ENCODE measurements at regions not wholly inside any gene's neighbourhood (a gene's known extent, or its start where the extent isn't known, plus 50 kb on each side); places are given as distances from the start of the nearest gene placed in this dataset.

DNA sequence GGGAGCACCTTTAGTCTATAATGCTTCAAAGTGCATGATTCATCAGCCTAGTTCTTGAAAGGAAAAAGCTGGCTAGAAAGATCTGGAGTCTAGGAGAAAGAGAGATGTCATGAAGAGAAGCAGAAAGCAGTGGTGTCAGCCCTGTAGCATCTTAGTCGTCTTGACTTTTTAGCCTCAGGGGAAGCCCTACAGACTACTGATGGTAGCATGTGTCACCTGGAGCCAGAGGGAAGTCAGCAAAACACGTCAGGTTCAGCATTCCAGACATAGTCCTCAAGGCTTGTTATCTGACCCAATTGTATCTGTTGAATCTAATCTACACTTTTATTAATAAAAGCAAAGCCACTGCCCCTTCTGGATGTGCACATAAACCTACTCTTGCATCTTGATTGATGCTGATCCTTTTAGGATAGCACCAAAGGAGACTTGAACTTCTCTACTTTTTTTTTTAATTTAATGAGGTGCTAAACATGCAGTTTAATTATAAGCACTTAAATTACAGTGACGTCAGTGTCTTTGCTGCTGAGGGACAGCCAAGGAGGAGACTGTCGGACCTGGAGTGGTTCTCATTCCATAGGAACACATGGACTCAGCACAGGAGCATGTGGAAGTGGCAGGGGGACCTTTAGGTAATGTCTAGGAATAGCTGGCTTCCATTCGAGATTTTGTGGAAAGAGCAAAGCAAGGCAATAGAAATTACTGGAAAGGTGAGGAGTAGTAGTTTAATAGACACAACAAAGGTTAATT, 525.5 kb upstream of the SGCG start:
- no peak for DNase-seq (ENCODE audit: low read depth)

DNA sequence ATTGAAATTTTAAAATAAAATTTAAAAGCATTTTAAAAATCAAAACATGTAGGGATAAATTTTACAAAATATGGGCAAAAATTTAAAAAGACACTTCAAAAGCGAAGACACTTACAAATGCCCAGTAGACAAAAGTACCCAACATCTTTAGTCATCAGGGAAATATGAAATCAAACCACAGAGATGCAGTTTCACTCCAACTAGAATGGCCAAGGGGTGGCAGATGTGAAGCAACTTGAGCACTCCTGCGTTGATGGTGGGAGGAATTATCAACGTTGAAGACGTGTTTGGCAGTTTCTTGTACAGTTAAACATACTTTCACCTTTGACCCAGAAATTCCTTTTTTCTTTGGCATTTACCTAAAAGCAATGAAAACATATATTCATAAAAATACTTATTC, 518.0 kb upstream of the SGCG start:
- no peak for DNase-seq (ENCODE audit: low read depth)

DNA sequence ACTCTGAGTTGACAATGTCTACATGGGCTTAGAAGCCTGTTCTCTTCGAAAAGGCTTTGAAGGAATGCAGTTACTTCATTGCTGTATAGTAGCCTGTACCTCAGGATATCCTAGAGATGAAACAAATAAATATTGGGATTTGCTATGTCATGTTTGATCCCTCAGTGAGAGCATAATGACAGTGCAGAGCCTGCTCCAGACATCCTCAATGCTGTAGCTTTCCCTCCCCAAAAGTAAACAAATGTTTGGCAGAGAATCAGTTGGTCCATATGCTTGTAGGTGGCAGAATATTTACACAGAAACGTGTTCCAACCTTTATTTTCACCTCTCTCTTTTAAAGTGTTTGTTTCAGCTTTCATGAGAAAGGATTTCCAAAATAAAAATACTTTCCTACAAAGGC, 515.3 kb upstream of the SGCG start:
- DNase-seq (ENCODE audit: low read depth) = no peak

DNA sequence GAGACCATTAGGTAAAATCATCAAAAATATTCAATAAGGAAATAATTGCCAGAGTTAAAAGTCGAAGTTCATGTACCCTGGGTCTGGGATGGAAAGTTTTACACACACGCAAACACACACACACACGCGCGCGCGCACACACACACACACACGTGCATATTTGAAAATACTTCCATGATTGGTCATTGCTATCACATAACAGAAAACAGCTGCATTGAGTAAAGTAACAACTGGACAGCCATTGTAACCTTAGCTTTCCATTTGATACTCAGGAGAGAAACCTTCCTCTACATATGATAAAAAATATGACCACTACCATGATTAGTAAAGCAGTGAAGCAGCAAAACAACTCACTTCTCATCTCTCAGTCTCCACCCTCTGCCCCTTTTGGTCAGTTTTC, 490.0 kb upstream of the SGCG start:
- DNase-seq (ENCODE audit: low read depth) = no peak

DNA sequence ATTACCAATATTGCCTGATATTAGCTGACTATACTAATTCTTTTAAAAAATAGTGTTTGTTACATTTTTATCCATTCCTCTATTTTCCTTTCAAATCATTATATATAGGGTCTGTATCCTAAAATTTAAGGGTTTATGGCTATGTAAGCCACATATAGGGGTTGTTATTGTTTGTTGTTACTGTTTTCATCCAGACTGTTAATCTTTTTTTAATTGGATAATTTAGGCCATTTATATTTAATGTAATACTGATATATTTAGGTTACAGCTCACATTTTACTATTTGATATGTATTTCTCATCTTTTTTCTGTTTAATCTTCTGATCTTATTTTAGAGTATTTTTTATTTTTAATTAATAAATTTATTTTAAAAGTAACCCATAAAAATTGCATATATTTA, 487.1 kb upstream of the SGCG start:
- DNase-seq (ENCODE audit: low read depth) = no peak

DNA sequence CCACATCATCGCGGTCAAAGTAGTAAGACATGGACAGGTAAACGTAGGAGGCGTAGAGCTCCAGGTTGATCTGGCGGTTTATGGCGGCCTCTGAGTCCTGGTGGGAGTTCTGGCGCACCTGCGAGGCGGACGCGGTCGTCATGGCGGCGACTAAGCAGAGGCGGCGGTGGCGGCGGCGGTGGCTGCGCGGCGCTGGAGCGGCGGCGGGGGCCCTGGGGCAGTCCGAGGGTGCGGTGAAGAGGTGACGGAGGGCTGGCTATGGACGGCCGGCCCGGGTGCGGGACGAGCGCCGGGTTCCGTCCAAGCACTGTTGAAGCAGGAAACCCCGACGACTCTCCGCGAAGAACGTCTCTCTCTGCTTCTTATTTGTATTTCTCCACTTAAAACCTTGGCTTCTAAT, 484.3 kb upstream of the SGCG start:
- DNase-seq (ENCODE audit: low read depth) = no peak

DNA sequence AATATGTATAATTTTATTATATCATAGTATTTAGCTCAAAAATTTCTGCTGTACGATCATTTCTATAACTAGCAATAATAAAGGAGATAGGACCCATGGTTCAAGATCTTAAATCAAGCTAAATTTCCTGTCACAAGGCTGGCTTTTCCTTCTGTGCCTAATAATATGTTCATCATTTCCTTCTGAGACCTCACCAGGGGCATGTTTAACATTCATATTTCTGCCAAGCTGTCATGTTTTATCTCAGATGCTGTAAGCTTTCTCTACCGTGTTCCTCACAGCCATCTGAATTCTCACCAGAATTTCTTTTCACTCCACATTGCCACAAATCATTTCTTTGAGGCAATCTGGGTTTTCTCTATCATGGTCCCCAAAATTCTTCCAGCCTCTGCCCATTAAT, 482.3 kb upstream of the SGCG start:
- no peak for DNase-seq (ENCODE audit: low read depth)

DNA sequence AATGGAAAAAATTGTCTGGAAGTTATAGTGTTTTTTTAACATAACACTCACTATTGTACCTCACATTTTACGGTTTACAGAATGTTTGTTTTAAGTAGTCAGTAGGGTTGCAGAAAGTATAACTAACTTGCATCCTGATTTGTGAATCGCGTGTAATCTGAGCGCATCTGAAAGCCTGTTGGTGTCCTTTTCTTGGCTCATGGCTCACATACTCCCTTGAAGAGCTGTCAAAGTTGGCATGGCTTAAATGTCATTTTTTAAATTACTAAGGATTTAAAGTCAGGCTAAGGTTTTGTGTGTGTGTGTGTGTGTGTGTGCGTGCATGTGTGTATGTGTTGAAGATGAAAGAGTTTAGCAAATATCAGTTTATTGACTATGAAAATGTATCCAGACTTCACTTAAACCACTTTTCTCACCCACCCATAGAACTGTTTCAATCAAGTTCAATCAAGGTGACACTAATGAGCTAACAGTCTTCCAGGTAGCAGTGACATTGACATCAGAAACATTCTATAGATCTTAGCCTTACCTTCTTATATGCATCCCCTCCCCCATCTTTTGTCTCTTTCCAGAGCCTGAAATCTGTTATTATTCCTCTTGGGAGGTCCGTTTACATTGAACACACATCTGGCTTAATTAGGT, 480.4 kb upstream of the SGCG start:
- no peak for DNase-seq (ENCODE audit: low read depth)

DNA sequence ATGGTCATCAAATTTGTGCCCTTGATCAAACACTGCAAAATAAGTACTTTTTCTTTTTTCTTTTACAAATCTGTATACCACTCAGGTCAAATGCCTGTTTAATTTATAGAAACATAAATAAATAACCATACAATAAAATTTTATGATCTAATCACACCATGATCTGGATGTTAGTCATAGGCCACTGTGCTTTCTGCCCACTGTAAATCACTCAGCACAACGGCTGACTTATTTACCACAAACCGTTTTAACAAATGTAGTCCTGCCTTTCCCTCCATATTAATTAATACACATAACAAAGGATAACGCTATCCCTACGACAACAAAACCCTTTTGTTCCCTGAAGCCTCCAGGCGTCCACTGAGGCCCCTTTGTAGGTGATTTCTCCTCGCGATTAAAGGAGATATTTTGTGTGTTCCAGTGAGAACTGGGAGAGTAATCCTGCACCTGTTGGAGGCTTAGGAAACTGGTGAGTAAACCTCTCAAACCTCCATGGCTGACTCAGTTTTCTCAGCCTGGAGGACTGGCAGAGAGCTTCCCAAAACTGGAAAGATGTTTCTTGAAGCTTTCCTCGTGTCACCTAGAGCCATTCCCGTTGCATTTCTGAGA, 477.1 kb upstream of the SGCG start:
- no peak for DNase-seq (ENCODE audit: low read depth)

DNA sequence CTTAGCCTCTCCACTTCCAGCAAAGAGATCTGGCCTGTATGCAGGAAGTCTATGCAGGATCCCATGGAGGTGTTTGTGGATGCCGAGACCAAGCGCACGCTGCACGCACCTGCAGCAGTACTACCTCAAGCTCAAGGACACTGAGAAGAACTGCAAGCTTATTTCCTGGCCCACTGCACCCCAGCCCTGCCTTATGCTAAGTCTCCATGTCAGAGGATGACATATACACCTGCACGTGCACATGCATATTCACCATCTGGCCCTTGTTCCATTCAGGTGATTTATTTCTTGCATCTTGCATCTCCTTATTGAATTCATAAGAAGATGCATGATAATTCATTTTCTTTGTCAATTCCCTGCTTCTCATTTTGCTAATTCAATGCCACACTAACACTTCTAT, 472.8 kb upstream of the SGCG start:
- no peak for DNase-seq (ENCODE audit: low read depth)

DNA sequence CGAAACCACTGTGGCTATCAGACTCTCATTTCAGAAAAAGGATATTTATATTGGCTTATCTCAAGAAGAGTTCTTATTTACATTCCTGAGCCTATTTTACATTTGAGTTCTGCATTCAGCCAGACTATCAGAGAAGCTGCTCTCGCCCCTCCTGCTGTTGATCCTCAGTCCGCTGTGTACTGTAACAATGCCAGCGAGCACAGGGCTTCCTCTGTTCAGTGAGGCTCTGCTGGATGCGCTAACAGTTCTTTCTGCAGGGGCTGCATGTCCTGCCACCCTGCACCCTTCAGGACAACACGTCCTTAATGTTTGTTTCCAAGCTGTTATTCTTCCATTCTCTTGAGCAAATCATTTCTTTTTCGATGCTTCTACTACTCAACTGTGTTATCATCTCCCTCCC, 463.7 kb upstream of the SGCG start:
- DNase-seq (ENCODE audit: low read depth) = no peak

DNA sequence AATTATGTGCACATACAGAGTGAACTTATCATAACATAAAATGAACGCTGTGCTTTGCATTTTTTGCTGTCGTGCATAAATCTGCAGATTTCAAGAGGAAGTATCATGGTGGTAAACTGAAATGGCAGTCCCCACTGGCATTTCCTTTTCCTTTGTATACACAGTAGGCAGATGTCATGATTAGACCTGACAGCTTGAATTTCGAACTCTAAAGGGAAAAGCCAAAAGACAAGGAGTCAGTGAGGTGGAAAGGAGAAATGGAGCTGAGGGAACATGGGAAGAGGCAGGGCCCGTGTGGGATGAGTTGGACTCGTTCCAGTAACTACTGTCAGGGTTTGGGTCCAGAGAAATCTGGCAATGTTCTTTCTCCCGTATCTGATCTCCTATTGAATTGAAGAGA, 454.1 kb upstream of the SGCG start:
- DNase-seq (ENCODE audit: low read depth) = no peak

DNA sequence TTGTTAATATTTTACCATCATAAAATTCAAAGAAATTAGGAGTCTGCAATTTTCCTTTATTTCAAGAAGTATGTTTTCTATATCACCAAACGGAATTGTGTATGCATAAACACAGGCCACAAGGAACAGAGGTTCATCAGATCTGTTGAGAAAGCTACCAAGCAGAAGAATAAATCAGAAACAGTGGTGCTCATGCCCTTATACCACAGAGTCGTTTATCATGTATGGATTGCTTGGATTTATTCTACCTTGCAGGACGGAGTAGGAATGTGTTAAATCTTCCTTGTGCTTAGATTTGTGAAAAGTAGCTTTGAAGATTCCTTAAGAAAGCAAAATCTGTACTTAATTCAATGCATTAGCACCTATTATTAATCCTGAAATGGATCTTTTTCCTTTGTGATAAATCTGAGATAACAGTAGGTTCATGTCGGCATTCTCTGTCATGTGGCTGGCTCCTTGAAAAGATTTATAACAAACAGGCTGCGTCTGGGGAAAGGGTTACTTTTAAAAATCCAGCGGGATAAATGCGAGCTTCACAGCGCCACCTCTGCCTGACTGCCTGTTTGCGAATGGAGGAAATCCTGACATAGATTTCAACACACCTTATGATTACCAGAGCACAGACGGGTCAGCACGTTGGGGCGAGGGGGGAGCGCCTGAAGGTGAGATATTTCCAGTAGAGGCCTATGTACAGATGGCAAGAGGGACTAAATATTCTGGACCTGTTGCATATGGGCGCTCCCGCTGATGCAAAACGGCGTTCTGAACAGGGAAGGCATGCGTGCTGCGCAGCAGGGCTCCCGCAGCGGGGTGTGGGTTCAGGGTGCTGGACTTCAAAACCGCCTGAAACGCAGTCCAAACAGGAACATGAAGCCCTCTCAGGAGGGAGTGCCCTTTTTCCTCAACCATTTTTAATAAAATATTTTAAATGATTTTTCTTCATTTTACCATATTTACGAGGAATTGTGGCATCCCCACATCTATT, 445.5 kb upstream of the SGCG start:
- DNase-seq (ENCODE audit: low read depth) = no peak

DNA sequence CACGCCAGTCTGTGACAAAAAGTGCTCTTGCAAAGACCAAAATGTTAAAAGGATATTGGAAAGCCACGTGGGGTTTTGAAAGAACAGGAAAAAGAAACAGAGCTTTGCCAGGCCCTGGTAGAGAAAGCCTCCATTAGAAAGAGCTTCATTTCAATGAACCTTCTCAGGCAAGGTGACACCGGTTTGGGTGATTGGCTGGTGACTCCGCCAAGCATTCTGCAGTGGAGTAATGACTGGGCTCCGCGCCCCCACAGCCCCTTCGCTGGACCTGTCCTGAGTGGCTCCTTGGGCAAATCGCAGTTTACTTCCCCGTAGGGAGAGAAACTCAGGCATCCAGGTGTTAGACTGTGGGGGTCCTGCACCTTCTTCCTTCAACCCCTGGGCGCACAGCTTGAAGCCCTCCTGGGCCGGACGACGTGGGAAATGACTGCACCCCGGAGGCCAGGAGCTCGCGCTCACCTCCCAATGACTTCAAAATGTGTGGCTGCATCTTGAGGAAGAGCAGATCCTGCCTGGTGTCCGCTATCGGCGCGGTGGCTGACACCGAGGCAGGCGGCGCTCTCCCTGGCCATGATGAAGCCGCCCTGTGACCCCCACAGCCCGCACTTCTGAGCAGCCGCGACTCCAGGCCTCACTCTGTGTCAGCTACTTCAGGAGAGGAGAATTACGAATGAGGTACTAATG, 444.6 kb upstream of the SGCG start:
- no peak for DNase-seq (ENCODE audit: low read depth)

DNA sequence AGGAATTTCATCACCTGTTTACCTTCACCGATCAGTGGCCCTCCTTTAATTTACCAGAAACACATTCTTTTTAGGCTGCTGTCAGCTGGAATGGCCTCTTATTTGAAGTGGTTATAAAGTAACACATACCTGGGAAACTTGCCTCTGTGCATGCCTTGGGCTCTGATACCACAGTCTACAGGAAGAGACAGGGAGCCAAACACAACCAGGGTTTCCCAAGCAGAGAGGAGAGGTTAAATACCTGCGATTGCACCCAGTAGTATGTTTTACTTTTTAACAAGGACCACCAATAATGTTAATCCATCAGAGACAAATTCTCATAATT, 444.0 kb upstream of the SGCG start:
- no peak for DNase-seq (ENCODE audit: low read depth)

DNA sequence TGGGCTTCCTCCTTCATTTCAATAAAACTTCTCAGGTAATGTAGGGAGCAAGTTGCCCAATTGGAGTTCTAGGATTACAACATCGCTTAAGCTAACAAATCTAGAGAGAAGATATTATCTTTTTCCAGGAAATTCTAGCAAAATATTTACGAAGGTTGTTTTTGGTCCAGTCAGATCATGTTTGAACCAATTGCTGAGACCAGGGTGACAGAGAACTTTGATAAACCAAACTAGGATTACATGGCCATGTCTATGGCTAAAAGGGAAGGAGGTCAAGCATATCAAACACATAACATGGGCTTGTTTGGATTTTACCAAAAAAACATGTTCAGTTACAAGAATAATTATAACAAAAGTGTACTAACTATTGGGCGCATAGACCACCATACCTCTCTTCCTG, 442.4 kb upstream of the SGCG start:
- no peak for DNase-seq (ENCODE audit: low read depth)

DNA sequence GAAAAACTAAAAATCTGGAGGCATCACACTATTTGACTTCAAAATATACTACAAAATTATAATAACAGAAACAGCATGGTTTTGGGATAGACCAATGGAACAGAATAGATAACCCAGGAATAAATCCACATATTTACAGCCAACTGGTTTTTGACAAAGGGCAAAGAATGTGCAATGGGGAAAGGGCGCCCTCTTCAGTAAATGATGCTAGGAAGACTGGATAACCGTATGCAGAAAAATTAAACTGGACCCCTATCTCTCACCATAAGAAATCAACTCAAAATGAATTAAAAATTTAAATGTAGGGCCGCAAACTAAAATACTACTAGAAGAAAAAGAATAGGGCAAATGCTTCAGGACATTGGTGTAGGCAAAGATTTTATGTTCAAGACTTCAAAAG, 440.5 kb upstream of the SGCG start:
- DNase-seq (ENCODE audit: low read depth) = no peak

DNA sequence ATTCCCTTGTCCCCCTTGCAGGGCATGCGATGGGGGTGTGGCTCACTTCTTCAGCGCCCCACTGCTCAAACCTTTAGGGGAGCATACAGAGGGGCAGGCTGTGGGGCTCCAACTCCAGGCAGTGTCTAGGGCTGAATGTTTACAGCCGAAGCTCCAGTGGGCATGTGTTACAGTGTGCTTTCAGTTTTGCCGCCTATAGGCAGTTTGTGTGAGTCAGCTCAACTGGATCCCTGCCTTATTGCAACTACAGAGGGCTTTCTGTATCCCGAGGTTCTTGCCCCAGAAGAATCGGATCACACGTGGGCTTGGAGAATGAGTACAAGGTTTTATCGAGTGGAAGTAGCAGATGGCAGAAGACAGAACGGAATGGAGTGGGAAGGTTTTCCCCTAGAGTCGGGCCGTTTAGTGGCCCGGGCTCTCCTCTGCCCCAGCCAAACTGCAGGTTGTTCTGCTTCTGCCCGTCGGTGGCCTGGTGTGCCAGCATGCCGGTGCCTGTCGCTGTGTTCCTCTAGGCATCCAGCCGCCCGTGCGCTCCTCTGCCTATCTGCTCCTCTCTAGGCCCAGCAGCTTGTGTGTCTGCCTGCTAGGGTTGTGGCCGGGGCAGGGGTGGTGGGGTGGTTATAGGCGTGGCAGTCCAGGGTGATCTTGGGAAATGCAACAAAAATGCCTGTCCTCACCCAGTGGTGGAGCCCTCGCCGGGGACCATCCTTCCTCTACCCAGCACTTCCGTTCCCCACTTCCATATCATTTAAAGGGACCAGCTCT, 435.9 kb upstream of the SGCG start:
- no peak for DNase-seq (ENCODE audit: low read depth)

DNA sequence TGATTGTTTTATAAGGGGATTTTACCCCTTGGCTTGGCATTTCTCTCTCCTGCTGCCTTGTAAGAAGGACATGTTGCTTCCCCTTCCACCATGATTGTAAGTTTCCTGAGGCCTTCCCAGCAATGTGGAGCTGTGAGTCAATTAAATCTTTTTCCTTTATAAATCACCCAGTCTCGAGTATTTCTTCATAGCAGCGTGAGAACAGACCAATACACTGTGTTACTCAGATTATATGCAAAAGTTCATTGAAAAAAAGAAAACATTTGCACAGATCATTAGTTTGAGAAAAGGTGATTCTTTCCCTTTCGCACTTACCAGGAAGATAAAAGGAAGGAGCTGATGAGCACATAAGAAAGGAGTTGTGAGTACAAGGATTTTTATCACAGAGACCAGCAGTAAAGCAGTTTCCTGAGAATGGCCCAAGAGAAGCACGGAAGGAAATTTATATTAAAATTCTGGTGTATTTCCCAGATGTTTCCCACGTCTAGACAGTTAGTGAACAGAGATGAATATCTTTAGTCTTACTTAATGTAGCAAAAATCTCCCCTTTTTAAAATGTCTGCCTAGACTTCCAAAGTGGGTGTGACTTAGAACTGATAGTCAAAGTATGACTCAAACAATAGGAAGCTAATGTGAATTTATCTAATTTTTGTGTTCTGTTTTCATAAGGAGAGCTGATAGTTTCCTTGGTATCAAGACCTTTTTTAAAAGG, 431.8 kb upstream of the SGCG start:
- no peak for DNase-seq (ENCODE audit: low read depth)

DNA sequence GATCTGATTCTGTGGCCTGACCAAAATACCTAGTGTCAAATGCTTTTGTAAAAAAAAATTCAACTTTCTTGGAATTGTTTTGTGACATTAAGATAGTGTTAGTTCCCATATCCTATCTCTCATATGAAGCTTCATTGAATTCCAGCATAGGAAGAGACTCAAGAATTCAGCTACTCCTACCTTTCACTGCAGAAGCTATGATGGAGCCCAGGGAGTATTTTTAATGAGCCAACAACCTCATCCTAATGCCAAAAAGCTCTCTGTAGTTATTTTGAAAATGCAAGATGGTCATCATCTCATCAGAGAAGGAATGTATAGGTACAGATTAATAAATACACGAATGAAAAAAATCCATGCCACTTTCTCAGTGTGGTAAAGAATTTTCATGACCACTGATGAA, 431.2 kb upstream of the SGCG start:
- no peak for DNase-seq (ENCODE audit: low read depth)

All from fibroblast of gingiva (primary cell).